ENCODE measurements at regions not wholly inside any gene's neighbourhood (a gene's known extent, or its start where the extent isn't known, plus 50 kb on each side); places are given as distances from the start of the nearest gene placed in this dataset.
"Not testable (repeated sequence)": the region's sequence is repeated elsewhere in the genome, so short reads cannot be mapped to it uniquely, and the experiment has no call there.

- Mint-ChIP-seq H3K36me3 (ENCODE audit: low read depth) (no peaks in the 10 kb centered on the region), H3K4me3 (no peak overlapping the region), H3K27me3 (no peaks in the 10 kb centered on the region), H3K9me3 (peaks cover 40% of the 10 kb centered on the region), H3K27ac (no peak overlapping the region), H3K4me1 (ENCODE audit: low read depth) (no peaks in the 10 kb centered on the region)
- no peak for DNase-seq
These were observed 645.0 kb upstream of the NOVA1 start for GRCh38 chr14:27242874-27243273.

GRCh38 chr14:27243365-27243764 is 645.5 kb upstream of the NOVA1 start:
- H3K36me3 Mint-ChIP-seq (ENCODE audit: low read depth): no peaks in the 10 kb centered on the region
- no peak overlapping the region for H3K4me3 Mint-ChIP-seq
- H3K9me3 Mint-ChIP-seq: peaks cover 42% of the 10 kb centered on the region
- DNase-seq: no peak
- no peak overlapping the region for H3K27ac Mint-ChIP-seq
- H3K4me1 Mint-ChIP-seq (ENCODE audit: low read depth): no peaks in the 10 kb centered on the region
- no peaks in the 10 kb centered on the region for H3K27me3 Mint-ChIP-seq

- H3K27ac Mint-ChIP-seq: no peak overlapping the region
- no peak for DNase-seq
- no peak overlapping the region for H3K4me3 Mint-ChIP-seq
- no peaks in the 10 kb centered on the region for H3K27me3 Mint-ChIP-seq
- H3K4me1 Mint-ChIP-seq (ENCODE audit: low read depth): no peaks in the 10 kb centered on the region
- H3K9me3 Mint-ChIP-seq: peaks cover 48% of the 10 kb centered on the region
- no peaks in the 10 kb centered on the region for H3K36me3 Mint-ChIP-seq (ENCODE audit: low read depth)
These were observed 648.1 kb upstream of the NOVA1 start for GRCh38 chr14:27245947-27246346.

- Mint-ChIP-seq H3K27ac (no peak overlapping the region), H3K4me3 (no peak overlapping the region), H3K27me3 (no peaks in the 10 kb centered on the region), H3K4me1 (ENCODE audit: low read depth) (no peaks in the 10 kb centered on the region), H3K36me3 (ENCODE audit: low read depth) (no peaks in the 10 kb centered on the region), H3K9me3 (peaks cover 27% of the 10 kb centered on the region)
- DNase-seq: no peak
These were observed 656.1 kb upstream of the NOVA1 start for GRCh38 chr14:27253966-27254365.

GRCh38 chr14:27256805-27257204 is 659.0 kb upstream of the NOVA1 start:
- Mint-ChIP-seq H3K27me3 (no peaks in the 10 kb centered on the region), H3K36me3 (ENCODE audit: low read depth) (no peaks in the 10 kb centered on the region), H3K4me1 (ENCODE audit: low read depth) (no peaks in the 10 kb centered on the region), H3K4me3 (no peak overlapping the region), H3K27ac (no peak overlapping the region), H3K9me3 (peaks cover 20% of the 10 kb centered on the region)
- no peak for DNase-seq

- peaks cover 24% of the 10 kb centered on the region for H3K9me3 Mint-ChIP-seq
- no peaks in the 10 kb centered on the region for H3K36me3 Mint-ChIP-seq (ENCODE audit: low read depth)
- H3K4me3 Mint-ChIP-seq: no peak overlapping the region
- H3K4me1 Mint-ChIP-seq (ENCODE audit: low read depth): no peaks in the 10 kb centered on the region
- no peaks in the 10 kb centered on the region for H3K27me3 Mint-ChIP-seq
- no peak overlapping the region for H3K27ac Mint-ChIP-seq
- DNase-seq: no peak
These were observed 670.0 kb upstream of the NOVA1 start for GRCh38 chr14:27267876-27268275.

GRCh38 chr14:27270716-27271115 is 672.9 kb upstream of the NOVA1 start:
- no peak for DNase-seq
- Mint-ChIP-seq H3K4me1 (ENCODE audit: low read depth) (no peaks in the 10 kb centered on the region), H3K36me3 (ENCODE audit: low read depth) (no peaks in the 10 kb centered on the region), H3K27me3 (no peaks in the 10 kb centered on the region), H3K27ac (no peak overlapping the region), H3K4me3 (no peak overlapping the region), H3K9me3 (peaks cover 28% of the 10 kb centered on the region)

GRCh38 chr14:27278341-27278740 is 680.5 kb upstream of the NOVA1 start:
- H3K27me3 Mint-ChIP-seq: no peaks in the 10 kb centered on the region
- H3K36me3 Mint-ChIP-seq (ENCODE audit: low read depth): no peaks in the 10 kb centered on the region
- no peak overlapping the region for H3K4me3 Mint-ChIP-seq
- H3K4me1 Mint-ChIP-seq (ENCODE audit: low read depth): no peaks in the 10 kb centered on the region
- DNase-seq: no peak
- H3K9me3 Mint-ChIP-seq: peaks cover 24% of the 10 kb centered on the region
- no peak overlapping the region for H3K27ac Mint-ChIP-seq

- no peak overlapping the region for H3K4me3 Mint-ChIP-seq
- H3K36me3 Mint-ChIP-seq (ENCODE audit: low read depth): no peaks in the 10 kb centered on the region
- no peak overlapping the region for H3K27ac Mint-ChIP-seq
These were observed 707.7 kb upstream of the NOVA1 start for GRCh38 chr14:27305441-27305945.

GRCh38 chr14:27312730-27313129 is 714.9 kb upstream of the NOVA1 start:
- H3K27ac Mint-ChIP-seq; H3K4me3 Mint-ChIP-seq; H3K4me1 Mint-ChIP-seq (ENCODE audit: low read depth); H3K36me3 Mint-ChIP-seq (ENCODE audit: low read depth); DNase-seq; H3K27me3 Mint-ChIP-seq: not testable (repeated sequence)
- peaks cover 35% of the 10 kb centered on the region for H3K9me3 Mint-ChIP-seq

More at GRCh38 chr14:27305441-27305945, 707.7 kb upstream of the NOVA1 start:
- DNase-seq: no peak
- Mint-ChIP-seq H3K27me3 (no peaks in the 10 kb centered on the region), H3K9me3 (peaks cover 27% of the 10 kb centered on the region), H3K4me1 (ENCODE audit: low read depth) (no peaks in the 10 kb centered on the region)

GRCh38 chr14:27314231-27314630 is 716.4 kb upstream of the NOVA1 start:
- Mint-ChIP-seq H3K9me3 (peaks cover 25% of the 10 kb centered on the region), H3K4me1 (ENCODE audit: low read depth) (no peaks in the 10 kb centered on the region), H3K27me3 (no peaks in the 10 kb centered on the region), H3K27ac (no peak overlapping the region), H3K36me3 (ENCODE audit: low read depth) (no peaks in the 10 kb centered on the region), H3K4me3 (no peak overlapping the region)
- DNase-seq: no peak

GRCh38 chr14:27315477-27315876 is 717.6 kb upstream of the NOVA1 start:
- H3K4me3 Mint-ChIP-seq: no peak overlapping the region
- no peaks in the 10 kb centered on the region for H3K27me3 Mint-ChIP-seq
- no peaks in the 10 kb centered on the region for H3K4me1 Mint-ChIP-seq (ENCODE audit: low read depth)
- no peak for DNase-seq
- H3K36me3 Mint-ChIP-seq (ENCODE audit: low read depth): no peaks in the 10 kb centered on the region
- peaks cover 21% of the 10 kb centered on the region for H3K9me3 Mint-ChIP-seq
- H3K27ac Mint-ChIP-seq: no peak overlapping the region

- Mint-ChIP-seq H3K4me3 (no peak overlapping the region), H3K27me3 (no peaks in the 10 kb centered on the region), H3K36me3 (ENCODE audit: low read depth) (no peaks in the 10 kb centered on the region), H3K4me1 (ENCODE audit: low read depth) (no peaks in the 10 kb centered on the region), H3K9me3 (peaks cover 18% of the 10 kb centered on the region), H3K27ac (no peak overlapping the region)
- DNase-seq: no peak
These were observed 718.1 kb upstream of the NOVA1 start for GRCh38 chr14:27315947-27316346.

- Mint-ChIP-seq H3K27ac (no peak overlapping the region), H3K4me1 (ENCODE audit: low read depth) (no peaks in the 10 kb centered on the region), H3K4me3 (no peak overlapping the region), H3K9me3 (peaks cover 16% of the 10 kb centered on the region), H3K27me3 (no peaks in the 10 kb centered on the region), H3K36me3 (ENCODE audit: low read depth) (no peaks in the 10 kb centered on the region)
- DNase-seq: no peak
These were observed 721.1 kb upstream of the NOVA1 start for GRCh38 chr14:27318774-27319420.

GRCh38 chr14:27320261-27320660 is 722.4 kb upstream of the NOVA1 start:
- H3K4me1 Mint-ChIP-seq (ENCODE audit: low read depth): no peaks in the 10 kb centered on the region
- no peak overlapping the region for H3K27ac Mint-ChIP-seq
- peaks cover 14% of the 10 kb centered on the region for H3K9me3 Mint-ChIP-seq
- no peaks in the 10 kb centered on the region for H3K36me3 Mint-ChIP-seq (ENCODE audit: low read depth)
- DNase-seq: no peak
- H3K4me3 Mint-ChIP-seq: no peak overlapping the region
- H3K27me3 Mint-ChIP-seq: no peaks in the 10 kb centered on the region

GRCh38 chr14:27327095-27327494 is 729.3 kb upstream of the NOVA1 start:
- no peak for DNase-seq
- Mint-ChIP-seq H3K27me3 (no peaks in the 10 kb centered on the region), H3K36me3 (ENCODE audit: low read depth) (no peaks in the 10 kb centered on the region), H3K27ac (no peak overlapping the region), H3K9me3 (peaks cover 35% of the 10 kb centered on the region), H3K4me1 (ENCODE audit: low read depth) (no peaks in the 10 kb centered on the region), H3K4me3 (no peak overlapping the region)

Data from activated T-cell treated with anti-CD3 and anti-CD28 coated beads, Interleukin-2, amount 50 U/mL, for 24 hours (primary cell).